Trophoblast cell (in vitro differentiated cells and primary cell): ENCODE measurements at regions not wholly inside any gene's neighbourhood (a gene's known extent, or its start where the extent isn't known, plus 50 kb on each side); places are given as distances from the start of the nearest gene placed in this dataset.

ENCODE experiments used
- DNase-seq, 2 donors: peaks; one replicate each; pipeline ENCODE4 v3.0.0-alpha.2; 2016
- H2AFZ ChIP-seq: 2 replicates; pipeline ENCODE4 v1.6.1; 2013; ENCODE audit warnings: low read length, moderate library complexity, mild to moderate bottlenecking; ENCODE audit not compliant: insufficient read depth, poor library complexity
- H2AK5ac ChIP-seq: 2 replicates; pipeline ENCODE4 v1.6.1; 2013; ENCODE audit warnings: mild to moderate bottlenecking, low read length
- H2BK120ac ChIP-seq: 2 replicates; pipeline ENCODE4 v1.6.1; 2013; ENCODE audit warnings: low read length, mild to moderate bottlenecking, moderate library complexity; ENCODE audit not compliant: insufficient read depth, poor library complexity
- H2BK12ac ChIP-seq: 2 replicates; pipeline ENCODE4 v1.6.1; 2013; ENCODE audit warnings: mild to moderate bottlenecking, low read length, moderate library complexity
- H2BK5ac ChIP-seq: 2 replicates; pipeline ENCODE4 v1.6.1; 2013; ENCODE audit warnings: low read length, low read depth, moderate library complexity, mild to moderate bottlenecking; ENCODE audit not compliant: poor library complexity
- H3K14ac ChIP-seq: 2 replicates; pipeline ENCODE4 v1.6.1; 2013; ENCODE audit warnings: mild to moderate bottlenecking, low read length
- H3K18ac ChIP-seq: 2 replicates; pipeline ENCODE4 v1.6.1; 2013; ENCODE audit warnings: mild to moderate bottlenecking, low read length
- H3K23ac ChIP-seq: 2 replicates; pipeline ENCODE4 v1.6.1; 2013; ENCODE audit warnings: low read length
- H3K27ac ChIP-seq: 2 replicates; pipeline ENCODE4 v1.5.1; 2013; ENCODE audit warnings: low read depth, mild to moderate bottlenecking, inconsistent platforms, low read length, moderate library complexity
- H3K27me3 ChIP-seq: 2 replicates; pipeline ENCODE4 v1.6.1; 2013; ENCODE audit warnings: inconsistent platforms, mild to moderate bottlenecking, low read length, moderate library complexity; ENCODE audit not compliant: insufficient read depth
- H3K36me3 ChIP-seq, 2 experiments: 1 replicate in 1 of 2; 2 replicates in 1 of 2; pipeline ENCODE4 v1.6.1; 2013; ENCODE audit warnings: low read length in 2 of 2, mild to moderate bottlenecking in 2 of 2, moderate library complexity in 1 of 2; ENCODE audit not compliant: insufficient read depth in 2 of 2, control insufficient read depth in 1 of 2
- H3K4ac ChIP-seq: 2 replicates; pipeline ENCODE4 v1.6.1; 2013; ENCODE audit warnings: low read depth, mild to moderate bottlenecking, low read length, moderate library complexity
- H3K4me1 ChIP-seq, 2 experiments: 1 replicate in 1 of 2; 2 replicates in 1 of 2; pipeline ENCODE4 v1.6.1; 2013; ENCODE audit warnings: low read length in 2 of 2, mild to moderate bottlenecking in 2 of 2, moderate library complexity in 1 of 2; ENCODE audit not compliant: insufficient read depth in 2 of 2, control insufficient read depth in 1 of 2
- H3K4me2 ChIP-seq: 2 replicates; pipeline ENCODE4 v1.6.1; 2013; ENCODE audit warnings: inconsistent platforms, mild to moderate bottlenecking, low read length, moderate library complexity
- H3K4me3 ChIP-seq: 2 replicates; pipeline ENCODE4 v1.5.1; 2013; ENCODE audit warnings: mild to moderate bottlenecking, low read depth, low read length, inconsistent platforms
- H3K79me1 ChIP-seq: one replicate; pipeline ENCODE4 v1.6.1; 2013; ENCODE audit warnings: low read length
- H3K79me2 ChIP-seq: 2 replicates; pipeline ENCODE4 v1.6.1; 2013; ENCODE audit warnings: low read length, mild to moderate bottlenecking; ENCODE audit not compliant: control insufficient read depth, insufficient read depth, poor library complexity
- H3K9ac ChIP-seq: 2 replicates; pipeline ENCODE4 v1.6.1; 2013; ENCODE audit warnings: mild to moderate bottlenecking, low read length
- H3K9me3 ChIP-seq: 2 replicates; pipeline ENCODE4 v1.6.1; 2013; ENCODE audit warnings: low read depth, mild to moderate bottlenecking, control low read depth, inconsistent platforms, low read length; ENCODE audit not compliant: insufficient read depth
- H4K12ac ChIP-seq: 2 replicates; pipeline ENCODE4 v1.6.1; 2013; ENCODE audit warnings: low read depth, mild to moderate bottlenecking, low read length, moderate library complexity
- H4K8ac ChIP-seq: 2 replicates; pipeline ENCODE4 v1.6.1; 2013; ENCODE audit warnings: low read depth, mild to moderate bottlenecking, low read length, moderate library complexity
- H4K91ac ChIP-seq: one replicate; pipeline ENCODE4 v1.6.1; 2013; ENCODE audit warnings: low read depth, mild to moderate bottlenecking, low read length, moderate library complexity
- WGBS: extraction: QIAGEN DNeasy Blood & Tissue Kit; methylation state at CpG from one replicate; pipeline ENCODE4 v1.1.7; 2013; ENCODE audit warnings: missing lambda C conversion rate; ENCODE audit not compliant: insufficient read length, insufficient coverage; ENCODE audit errors: extremely low coverage; 5-methylcytosine and 5-hydroxymethylcytosine counted together

DNA sequence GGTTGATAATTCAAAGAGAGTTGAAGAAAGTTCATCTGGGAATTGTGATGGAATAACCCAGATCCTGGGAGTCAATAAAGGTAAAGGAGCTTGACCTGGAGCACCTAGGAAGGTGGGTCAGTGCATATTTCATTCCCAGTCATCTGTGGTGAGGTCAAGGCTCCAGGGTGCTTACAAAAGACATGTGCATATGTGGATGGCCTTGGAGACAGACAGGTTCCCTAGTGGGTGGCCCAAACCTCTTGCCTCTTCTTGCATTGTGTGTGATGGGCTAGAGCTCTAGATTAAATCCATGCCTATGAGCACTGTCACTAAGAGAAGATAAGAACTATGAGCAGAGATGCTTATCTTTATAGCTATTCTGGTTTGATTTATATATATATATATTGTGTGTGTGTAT lies 75.5 kb upstream of the CISTR start:
- H3K4me2 ChIP-seq = no peak overlapping the region
- H4K91ac ChIP-seq = no peak overlapping the region
- H2AK5ac ChIP-seq = no peak overlapping the region
- H3K9me3 ChIP-seq = peaks cover 2% of the 10 kb centered on the region
- no peaks in the 10 kb centered on the region for H3K79me1 ChIP-seq
- no peak overlapping the region for H3K23ac ChIP-seq
- no peak overlapping the region for H3K18ac ChIP-seq
- no peaks in the 10 kb centered on the region for H3K4me1 ChIP-seq
- no peak overlapping the region for H2BK12ac ChIP-seq
- H3K14ac ChIP-seq = no peak overlapping the region
- no peak for DNase-seq
- H3K4ac ChIP-seq = no peak overlapping the region
- no peak overlapping the region for H2AFZ ChIP-seq
- H3K4me3 ChIP-seq = no peak overlapping the region
- H2BK120ac ChIP-seq = no peak overlapping the region
- H3K27me3 ChIP-seq = no peaks in the 10 kb centered on the region
- H3K9ac ChIP-seq = no peak overlapping the region
- no peak overlapping the region for H4K8ac ChIP-seq
- no peak overlapping the region for H4K12ac ChIP-seq
- no peaks in the 10 kb centered on the region for H3K36me3 ChIP-seq
- H3K27ac ChIP-seq = no peak overlapping the region
- H2BK5ac ChIP-seq = no peak overlapping the region
- H3K79me2 ChIP-seq = no peaks in the 10 kb centered on the region

DNA sequence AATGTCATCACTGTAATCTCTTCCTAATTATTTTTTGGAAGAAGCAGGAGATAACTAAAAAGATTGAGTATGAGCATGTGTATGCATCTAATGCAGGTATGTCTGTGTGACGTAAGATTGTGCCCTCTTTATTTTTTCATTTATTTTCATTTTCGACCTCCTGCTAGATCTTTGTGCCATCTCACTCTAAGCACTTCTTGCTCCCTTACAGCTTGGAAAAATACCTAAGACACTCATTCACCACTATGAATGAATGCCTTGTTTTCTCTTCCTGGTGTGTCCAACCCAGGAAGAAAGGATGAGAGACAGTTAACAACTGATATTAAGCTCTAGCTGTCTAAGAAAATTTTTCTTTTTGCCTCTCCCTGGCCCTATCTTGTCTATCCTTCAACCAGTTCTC lies 76.8 kb upstream of the CISTR start:
- Histone ChIP-seq H2AFZ (no peak overlapping the region), H4K12ac (no peak overlapping the region), H4K8ac (no peak overlapping the region), H3K4me2 (no peak overlapping the region), H3K14ac (no peak overlapping the region), H3K9me3 (peaks cover 2% of the 10 kb centered on the region), H3K4me1 (peaks cover 0 to 2% of the 10 kb centered on the region in 2 experiments), H3K9ac (no peak overlapping the region), H2BK120ac (no peak overlapping the region), H3K23ac (no peak overlapping the region), H3K79me2 (no peaks in the 10 kb centered on the region), H3K27me3 (no peaks in the 10 kb centered on the region), H3K4ac (no peak overlapping the region), H2BK5ac (no peak overlapping the region), H2BK12ac (no peak overlapping the region), H3K27ac (no peak overlapping the region), H3K18ac (no peak overlapping the region), H3K4me3 (no peak overlapping the region), H3K79me1 (no peaks in the 10 kb centered on the region), H4K91ac (no peak overlapping the region), H2AK5ac (no peak overlapping the region), H3K36me3 (no peaks in the 10 kb centered on the region)
- WGBS = no CpG with 5 or more reads among the region's 2 CpGs
- DNase-seq = no peak

DNA sequence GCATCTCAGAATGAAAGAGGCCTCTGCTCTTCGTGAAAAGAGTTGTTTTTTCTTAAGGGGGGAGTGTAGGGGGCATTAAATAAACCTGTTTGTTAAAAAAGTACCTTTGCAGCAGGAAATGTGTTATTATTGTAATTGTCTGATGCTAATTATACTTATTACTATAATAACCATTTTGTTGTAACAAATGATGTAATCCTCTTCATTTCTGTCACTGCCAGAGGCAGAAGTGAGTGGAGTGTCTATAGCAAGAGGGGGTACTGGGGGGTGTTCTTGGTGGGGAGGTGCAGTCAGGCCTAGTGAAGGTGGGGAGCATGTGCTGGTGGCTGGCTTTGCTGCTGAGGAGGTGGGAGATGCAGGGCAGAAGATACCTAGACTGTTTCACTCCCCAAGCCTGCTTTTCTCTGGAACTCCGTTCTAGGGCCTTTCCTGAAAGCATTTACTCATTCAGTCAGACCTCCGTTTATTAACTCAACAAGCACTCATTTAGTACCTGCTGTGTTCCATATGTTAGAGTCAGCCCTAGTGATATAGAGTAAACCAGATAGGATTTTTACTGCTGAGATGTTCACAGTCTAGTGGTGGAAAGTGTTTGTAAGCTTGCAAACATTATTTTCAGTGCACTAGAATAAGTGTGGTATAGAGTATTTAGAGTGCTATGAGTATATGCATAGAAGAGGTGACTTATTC lies 77.5 kb upstream of the CISTR start:
- no peak overlapping the region for H3K27ac ChIP-seq
- H3K14ac ChIP-seq = no peak overlapping the region
- H4K8ac ChIP-seq = no peak overlapping the region

DNA sequence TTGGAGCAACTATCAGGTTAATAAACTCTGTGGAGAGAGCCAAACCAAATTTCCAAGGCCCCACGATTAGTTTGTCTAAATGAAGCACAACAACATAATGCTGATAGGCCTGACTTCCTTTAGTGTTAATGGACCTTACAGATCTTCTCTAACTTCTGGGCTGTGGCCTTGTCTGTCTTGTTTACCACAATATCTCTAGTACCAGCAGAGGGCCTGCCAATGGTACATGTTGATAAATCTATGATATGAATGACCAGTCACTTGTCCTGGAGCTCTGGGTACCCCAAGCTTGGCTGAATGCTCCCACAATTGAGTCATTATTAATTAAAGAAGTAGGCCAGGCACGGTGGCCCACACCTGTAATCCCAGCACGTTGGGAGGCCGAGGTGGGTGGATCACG lies 78.9 kb upstream of the CISTR start:
- H3K9me3 ChIP-seq = no peaks in the 10 kb centered on the region
- no peak overlapping the region for H4K8ac ChIP-seq
- H2AFZ ChIP-seq = no peak overlapping the region
- no peak overlapping the region for H2BK12ac ChIP-seq
- H3K79me1 ChIP-seq = no peaks in the 10 kb centered on the region
- H3K4ac ChIP-seq = no peak overlapping the region
- no peaks in the 10 kb centered on the region for H3K79me2 ChIP-seq
- no peaks in the 10 kb centered on the region for H3K27me3 ChIP-seq
- no CpG with 5 or more reads among the region's 5 CpGs for WGBS
- no peak overlapping the region for H3K27ac ChIP-seq
- H3K9ac ChIP-seq = no peak overlapping the region
- H2BK5ac ChIP-seq = no peak overlapping the region
- no peak overlapping the region for H3K4me2 ChIP-seq
- H4K12ac ChIP-seq = no peak overlapping the region
- H3K14ac ChIP-seq = no peak overlapping the region
- peaks cover 0 to 2% of the 10 kb centered on the region in 2 experiments for H3K4me1 ChIP-seq
- no peaks in the 10 kb centered on the region for H3K36me3 ChIP-seq
- no peak overlapping the region for H4K91ac ChIP-seq
- no peak overlapping the region for H2BK120ac ChIP-seq
- H3K4me3 ChIP-seq = no peak overlapping the region
- H3K18ac ChIP-seq = no peak overlapping the region
- no peak for DNase-seq
- H2AK5ac ChIP-seq = no peak overlapping the region
- H3K23ac ChIP-seq = no peak overlapping the region

More for the DNA sequence above, 77.5 kb upstream of the CISTR start:
- Histone ChIP-seq H2BK120ac (no peak overlapping the region), H3K36me3 (no peaks in the 10 kb centered on the region), H3K79me1 (no peaks in the 10 kb centered on the region), H2BK12ac (peak overlapping the region; percentile 43), H3K23ac (no peak overlapping the region), H4K91ac (no peak overlapping the region), H3K18ac (no peak overlapping the region), H3K4me1 (peaks cover 0 to 2% of the 10 kb centered on the region in 2 experiments), H3K4me2 (no peak overlapping the region), H3K9ac (no peak overlapping the region), H3K79me2 (no peaks in the 10 kb centered on the region), H3K4me3 (no peak overlapping the region), H2AK5ac (no peak overlapping the region), H4K12ac (no peak overlapping the region), H3K27me3 (no peaks in the 10 kb centered on the region), H3K9me3 (no peaks in the 10 kb centered on the region), H3K4ac (no peak overlapping the region), H2BK5ac (no peak overlapping the region), H2AFZ (no peak overlapping the region)
- no peak for DNase-seq
- no CpG with 5 or more reads among the region's 3 CpGs for WGBS
